ENCODE measurements at regions not wholly inside any gene's neighbourhood (a gene's known extent, or its start where the extent isn't known, plus 50 kb on each side); places are given as distances from the start of the nearest gene placed in this dataset.

GRCh38 chr18:76567835-76568445 lies 72.9 kb upstream of the ZNF516 start:
- no peak for DNase-seq

- DNase-seq = no peak
Measured at GRCh38 chr18:76566987-76567386, 71.9 kb upstream of the ZNF516 start.

DNA sequence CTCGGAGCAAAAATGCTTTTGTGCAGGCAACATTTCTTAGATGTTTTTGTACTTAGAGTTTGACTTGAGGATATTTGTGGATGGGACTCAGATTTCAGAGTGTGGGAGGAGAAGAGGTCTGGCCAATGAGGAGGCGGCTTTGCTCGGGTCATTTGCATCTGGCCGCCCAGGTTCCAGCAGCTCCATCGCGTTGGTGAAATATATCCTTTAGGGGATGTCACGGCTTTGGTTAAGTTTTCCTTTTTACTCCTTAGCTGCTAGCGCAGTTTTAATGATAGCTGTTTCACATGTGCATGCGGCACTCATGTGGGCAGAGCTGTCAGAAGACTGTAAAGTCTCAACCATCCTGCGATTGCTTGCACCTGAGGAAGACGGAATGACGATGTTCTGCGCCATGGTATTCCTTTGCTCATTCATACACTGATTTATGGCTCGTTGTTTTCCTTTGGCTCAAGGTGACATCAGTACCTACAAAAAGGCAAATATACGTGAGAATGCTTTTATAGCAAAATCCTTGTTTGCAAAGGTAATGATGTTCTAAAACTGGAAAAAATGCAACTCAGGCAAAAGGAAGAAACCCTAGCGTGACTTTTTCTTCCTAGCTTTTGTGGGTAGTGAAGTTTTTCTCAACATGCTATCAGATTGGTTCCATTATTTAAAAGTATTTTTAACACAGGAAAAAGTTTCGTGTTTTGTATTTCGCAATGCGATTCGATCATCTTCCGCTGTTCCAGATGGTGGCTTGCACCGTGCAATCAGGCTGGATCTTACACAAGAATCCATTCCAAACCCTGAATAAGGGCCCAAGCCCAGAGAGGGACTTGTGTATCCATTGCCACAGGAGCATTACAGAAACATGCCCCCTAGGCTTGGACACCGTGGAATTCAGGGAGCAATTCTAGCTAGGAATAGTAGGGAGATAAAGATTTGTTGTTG lies 70.5 kb upstream of the ZNF516 start:
- no peak for DNase-seq

DNA sequence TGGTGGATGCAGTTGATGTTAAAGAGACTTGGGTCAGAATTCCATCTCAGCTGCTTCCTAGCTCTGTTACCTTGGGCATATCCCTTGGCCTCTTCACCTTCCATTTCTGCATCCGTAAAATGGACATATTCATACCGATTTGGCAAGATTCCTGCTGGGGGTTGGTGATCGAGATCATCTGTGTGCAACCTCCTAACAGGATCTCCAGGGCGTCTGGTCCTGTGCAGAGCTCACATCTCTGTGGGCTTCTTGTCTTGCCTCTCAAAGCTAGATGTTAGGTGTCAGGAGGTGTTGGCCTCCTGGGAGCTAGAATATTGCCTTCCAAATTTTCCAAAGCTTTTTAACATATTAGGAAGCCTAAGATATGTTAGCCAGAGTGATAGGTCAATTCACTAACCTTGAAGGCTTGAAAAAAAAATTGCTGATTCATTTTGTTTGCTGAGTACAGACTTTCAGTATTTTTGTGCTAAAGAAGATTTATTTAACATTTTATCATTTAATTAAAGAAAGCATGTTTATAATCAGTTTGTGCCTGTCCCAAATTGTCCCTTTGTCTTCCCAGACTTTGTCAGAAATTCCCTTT lies 69.7 kb upstream of the ZNF516 start:
- no peak for DNase-seq

- DNase-seq = no peak
Measured at GRCh38 chr18:76564117-76564516, 69.1 kb upstream of the ZNF516 start.

DNA sequence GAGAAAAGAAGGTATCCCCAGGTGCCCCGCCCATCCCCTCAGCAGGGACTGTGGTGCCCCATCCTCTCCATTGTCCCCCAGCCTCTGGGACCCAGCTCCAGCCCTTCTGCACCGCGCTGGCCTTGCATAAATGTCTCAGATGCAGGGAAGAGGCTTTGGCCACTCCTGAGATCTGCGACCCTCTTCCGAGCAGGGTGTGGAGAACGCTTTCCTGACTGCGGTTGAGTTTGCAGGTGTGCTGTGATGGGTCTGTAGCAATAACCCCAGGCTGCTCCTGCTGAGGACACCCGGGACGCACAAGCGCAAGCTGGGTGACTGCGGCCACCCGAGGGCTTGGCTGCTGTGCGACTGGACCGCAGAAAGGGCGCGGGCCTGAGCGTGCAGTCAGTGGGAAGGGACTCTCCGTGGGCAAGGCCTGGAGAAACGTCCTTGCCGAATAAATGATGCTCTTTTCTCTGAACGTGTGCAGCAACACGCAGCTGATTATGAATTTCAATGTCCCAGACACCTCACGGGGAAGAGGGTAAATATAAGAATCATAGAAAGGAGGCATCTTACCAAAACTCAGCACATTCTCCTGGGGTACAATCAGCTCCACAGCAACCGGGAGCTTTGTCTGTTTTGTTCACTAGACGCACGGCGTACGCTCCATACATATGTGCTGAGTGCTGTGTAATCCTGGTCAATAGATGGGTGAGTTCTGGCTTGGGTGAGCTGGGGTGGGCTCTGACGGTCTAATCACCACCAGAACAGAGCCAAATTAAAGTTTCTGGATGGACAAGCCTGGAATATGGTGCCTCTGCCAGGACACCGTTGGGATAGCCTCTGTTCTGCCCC lies 67.5 kb upstream of the ZNF516 start:
- no peak for DNase-seq

DNA sequence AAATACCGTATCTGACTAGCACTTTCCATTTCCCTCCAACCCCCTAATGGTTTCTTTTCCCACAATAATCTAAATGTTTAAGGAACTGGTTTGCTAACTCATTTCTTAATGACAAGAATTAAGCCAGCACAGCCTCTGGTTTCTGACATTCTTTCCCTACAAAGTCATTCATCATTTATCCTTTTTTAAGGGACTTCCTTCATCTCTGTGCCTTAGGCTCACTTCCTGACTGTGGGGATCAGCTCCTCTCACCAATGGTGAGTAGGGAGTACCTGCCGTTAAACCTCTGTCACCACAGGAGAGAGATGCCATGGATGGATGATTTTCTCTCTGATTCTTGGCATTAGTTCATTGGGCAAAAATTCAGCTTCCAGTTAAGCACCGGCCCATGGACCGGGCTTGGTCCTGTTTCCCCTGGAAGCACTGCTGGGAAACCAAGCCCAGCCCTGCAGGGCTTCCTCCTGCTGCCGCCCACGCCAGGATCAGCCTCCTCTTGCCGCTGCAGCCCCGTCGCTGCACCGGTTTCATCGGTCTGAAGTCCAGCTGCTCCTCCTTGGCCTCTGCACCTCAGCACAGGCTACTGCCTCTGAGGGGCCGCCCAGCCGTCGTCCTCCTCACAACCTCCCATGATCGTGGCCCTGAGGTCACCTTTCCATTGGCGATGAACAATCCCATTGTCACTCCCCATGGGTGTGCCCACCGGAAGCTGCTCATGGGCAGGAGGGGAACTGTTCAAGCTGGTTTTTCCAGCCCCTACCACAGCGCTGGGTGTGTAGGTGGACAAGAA lies 64.0 kb upstream of the ZNF516 start:
- DNase-seq = no peak

- DNase-seq = no peak
Measured at GRCh38 chr18:76557026-76557575, 62.1 kb upstream of the ZNF516 start.

DNA sequence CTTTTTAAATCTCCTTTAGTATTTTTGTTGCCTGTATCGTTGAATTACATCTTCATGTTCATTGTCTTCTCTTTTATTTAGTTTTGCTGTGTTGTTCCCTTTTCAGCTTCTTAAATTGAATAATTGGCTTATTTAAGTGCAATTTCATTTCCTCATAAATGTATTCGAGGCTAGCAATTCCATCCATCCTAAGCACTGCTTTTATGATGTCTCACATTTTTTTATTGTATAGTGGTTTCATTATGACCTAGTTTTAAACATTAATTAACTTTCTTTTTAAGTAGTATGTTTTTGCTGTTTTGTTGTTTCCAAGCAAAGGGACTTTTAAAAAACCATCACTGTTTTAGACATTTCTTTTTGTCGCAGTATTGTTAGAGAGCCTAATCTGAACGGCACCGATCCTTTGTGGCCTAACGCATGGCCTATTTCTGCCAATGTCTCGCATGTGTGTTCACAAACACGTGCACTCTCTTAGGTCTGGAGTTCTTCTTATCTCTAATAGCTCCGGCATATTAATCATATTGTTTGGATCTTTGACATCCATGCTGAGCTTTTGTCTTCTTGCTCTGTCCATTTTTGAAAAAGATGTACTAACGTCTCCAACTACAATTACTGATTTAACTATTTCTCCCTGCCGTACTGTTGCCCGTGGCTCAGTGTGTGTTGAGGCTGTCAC lies 59.6 kb upstream of the ZNF516 start:
- no peak for DNase-seq

GRCh38 chr18:76553715-76554546 lies 58.9 kb upstream of the ZNF516 start:
- DNase-seq = peak; percentile 11

DNA sequence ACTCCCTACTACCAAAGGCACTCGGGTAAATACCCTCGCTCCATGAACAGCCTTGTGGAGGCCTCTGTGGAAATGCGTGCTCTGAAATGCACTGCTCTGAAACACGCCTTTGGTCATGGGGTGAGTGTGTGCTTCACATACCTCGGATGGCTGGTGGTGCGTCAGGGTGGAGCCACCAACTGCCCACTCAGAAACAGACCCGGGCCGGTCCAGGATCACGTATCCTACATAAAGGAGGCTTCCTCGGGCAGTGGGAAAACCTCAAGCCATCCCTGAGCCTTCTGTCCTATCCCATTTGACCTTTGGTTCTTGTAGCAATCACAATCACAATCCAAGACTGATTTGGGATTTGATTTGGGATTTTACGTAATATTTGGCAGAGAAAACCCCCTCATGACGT lies 53.5 kb upstream of the ZNF516 start:
- no peak for DNase-seq

- no peak for DNase-seq
Measured at GRCh38 chr18:76547296-76547695, 52.3 kb upstream of the ZNF516 start.

- no peak for DNase-seq
Measured at GRCh38 chr18:76546436-76546835, 51.4 kb upstream of the ZNF516 start.

DNA sequence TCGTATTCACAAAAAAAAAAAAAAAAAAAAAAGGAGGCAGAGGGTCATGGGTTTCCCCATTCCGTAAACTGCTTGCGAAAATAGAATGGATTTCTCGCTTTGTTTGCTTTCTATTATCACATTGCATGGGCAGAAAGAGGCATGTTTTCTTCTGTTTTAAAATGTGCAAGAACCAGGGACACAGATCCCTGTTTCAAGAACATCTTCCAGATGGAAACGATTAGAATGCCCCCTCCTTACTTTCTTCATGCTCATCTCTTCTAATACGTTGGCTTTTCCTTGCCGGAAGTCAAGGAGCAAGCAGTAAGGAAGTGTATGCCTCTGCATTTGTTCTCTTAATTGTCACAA lies 51.0 kb upstream of the ZNF516 start:
- DNase-seq = no peak

GRCh38 chr18:76545433-76546087 lies 50.5 kb upstream of the ZNF516 start:
- no peak for DNase-seq

GRCh38 chr18:76544511-76545345 lies 49.7 kb upstream of the ZNF516 start:
- no peak for DNase-seq

Data from CD4-positive, alpha-beta T cell treated with Interleukin-21 for 1 hour (primary cell).